ENCODE measurements at regions not wholly inside any gene's neighbourhood (a gene's known extent, or its start where the extent isn't known, plus 50 kb on each side); places are given as distances from the start of the nearest gene placed in this dataset.
"Not testable (repeated sequence)": the region's sequence is repeated elsewhere in the genome, so short reads cannot be mapped to it uniquely, and the experiment has no call there.

DNA sequence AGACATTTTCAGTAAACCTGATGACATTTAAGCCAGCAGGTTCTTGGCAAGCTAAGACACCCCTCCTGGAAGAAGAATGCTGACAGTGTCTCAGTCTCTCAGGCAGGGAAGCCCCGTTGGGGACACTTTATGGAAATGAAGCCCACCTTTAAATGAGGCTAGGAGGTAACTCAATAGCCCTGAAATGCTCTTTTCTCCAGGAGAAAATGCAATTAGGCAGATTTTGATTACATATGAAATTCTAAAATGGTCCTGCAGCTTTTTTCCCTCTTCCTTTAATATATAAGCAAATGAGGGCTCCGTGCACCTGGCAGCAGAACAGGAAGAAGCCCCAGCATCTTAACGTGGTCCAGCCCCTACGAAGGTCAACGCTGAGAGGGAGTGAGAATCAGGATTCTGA lies 65.8 kb upstream of the CHST15 start:
- DNase-seq = no peak

DNA sequence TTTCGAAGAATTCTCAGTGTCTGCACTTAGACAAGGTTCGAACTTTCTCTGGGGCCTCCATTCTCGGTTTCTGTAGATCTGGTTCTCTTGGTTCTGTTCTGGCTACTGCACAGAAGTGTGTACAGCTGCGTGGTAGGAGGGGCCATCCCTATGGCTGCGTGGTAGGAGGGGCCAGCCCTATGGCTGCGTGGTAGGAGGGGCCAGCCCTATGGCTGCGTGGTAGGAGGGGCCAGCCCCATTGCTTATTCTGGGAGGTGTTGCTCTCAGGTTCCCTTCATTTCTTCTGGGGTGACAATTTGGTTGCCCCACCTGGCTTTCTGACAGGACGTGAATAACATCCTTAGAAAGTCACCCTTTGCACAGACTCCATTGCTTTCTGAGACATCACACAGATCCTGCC lies 65.2 kb upstream of the CHST15 start:
- DNase-seq = no peak

DNA sequence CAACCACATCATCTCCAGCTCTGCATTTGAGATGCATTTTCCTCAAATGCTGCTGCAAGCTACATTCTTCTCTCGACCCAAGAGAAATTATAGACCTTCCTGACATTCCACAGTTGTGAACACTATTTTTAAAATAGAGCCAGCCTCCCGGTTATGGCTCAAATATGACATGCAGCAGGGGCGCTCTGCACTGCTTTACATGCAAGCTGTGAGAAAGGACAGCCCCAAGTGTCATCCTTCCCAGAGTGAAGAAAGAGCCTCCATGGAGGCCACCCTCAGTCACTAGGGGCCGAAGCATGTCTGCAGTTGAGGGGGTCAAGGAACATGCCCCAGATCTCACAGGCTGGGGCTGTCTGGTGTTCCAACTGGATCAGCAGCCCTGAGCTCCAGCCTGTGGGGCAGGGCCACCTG lies 63.9 kb upstream of the CHST15 start:
- no peak for DNase-seq

DNA sequence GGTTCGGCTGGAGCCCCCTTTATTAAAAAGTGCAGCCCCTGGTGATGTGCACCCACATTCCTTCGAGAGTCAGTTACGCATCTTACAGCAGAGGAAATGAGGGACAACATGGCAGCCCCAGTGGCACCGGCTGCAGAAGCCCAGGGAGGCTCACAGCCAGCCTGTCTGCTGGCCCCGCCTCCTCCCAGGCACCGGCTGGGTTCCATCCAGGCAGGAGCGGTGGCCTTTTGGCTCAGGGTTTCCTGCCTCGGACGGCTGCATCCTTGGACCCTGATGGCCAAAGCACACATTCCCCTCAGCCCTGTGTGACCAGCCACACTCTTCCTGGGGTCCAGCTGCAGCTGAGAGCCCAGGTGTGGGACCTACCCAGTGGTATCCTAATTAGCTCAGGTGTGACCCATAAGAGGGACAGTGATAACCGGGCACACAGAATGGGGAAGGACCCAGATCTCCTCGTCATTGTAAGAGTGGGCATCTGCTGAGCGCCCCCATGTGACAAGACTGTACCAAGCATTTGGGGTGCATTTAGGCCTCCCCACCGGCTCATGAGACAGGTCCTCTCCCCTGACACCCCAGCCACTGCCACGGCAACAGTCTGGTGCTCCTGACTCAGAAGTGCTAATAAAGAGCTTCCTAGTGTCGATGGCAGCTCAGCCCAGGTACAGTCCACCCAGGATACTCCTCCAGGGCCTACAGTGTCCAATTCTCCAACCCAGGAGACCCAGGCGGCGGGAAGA lies 63.3 kb upstream of the CHST15 start:
- no peak for DNase-seq

DNA sequence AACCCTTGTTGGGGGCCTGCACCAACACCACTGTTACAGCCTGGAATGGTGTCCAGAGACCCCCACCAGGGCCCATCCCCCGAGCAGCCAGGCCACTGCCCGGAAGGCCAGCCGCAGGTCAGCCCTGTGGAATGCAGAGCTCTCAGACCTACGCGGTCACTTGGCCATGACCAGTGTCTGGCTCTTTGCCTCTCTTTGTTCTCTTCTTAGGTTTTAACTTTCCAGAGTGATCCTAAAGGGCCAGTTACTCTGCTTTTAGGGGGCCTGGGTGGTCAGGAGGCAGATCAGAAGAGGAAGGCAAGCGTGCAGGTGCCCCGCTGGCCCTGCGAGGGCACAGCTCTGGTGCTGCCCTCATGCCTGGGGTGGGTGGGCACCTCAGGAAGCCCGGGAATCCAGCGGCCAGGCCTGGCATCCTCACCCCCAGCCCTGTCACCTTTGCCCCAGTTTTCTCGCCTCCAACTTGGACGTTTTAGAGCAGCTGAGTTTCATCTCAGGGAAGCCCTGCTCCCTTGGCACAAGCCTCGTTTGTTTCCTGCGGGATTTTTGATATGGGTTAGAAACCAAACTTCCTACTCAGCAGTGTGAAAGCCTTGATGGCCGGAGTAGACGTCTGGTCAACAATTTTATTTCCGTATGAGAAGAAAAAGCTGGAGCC lies 62.5 kb upstream of the CHST15 start:
- no peak for DNase-seq

DNA sequence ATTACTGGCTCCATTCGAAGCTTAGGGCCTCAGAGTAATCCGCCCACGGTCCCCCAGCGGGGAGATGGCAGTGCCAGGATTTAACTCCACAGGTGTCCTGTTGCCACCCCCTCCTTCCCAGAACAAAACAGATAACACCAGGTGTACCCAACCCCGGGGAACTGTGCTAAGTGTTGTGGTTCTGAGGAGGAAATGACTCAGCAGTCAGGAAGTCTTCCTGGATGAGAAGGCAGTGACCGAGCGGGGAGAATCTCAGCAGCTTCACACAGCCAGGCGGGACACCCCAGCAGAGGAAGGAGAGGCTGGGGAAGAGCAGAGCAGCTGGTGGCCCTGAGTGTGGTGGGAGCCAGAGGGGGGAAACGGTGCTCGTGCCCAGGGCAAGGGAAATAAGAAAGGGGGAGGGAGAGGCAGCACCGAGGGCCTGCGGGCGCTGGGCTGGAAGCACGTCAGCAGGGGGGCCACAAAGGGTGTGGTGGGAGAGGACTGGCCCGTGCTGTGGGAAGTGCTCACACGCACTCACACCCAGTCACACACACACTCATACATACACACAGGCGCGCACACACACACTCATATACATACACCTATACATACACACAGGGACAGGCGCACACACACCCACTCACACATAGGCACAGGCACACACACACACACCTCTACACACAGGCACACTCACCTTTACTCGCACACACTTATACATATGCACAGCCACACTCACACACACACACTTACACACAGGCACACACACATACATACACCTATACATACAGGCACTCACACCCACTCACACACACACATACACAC lies 59.8 kb upstream of the CHST15 start:
- DNase-seq = no peak

DNA sequence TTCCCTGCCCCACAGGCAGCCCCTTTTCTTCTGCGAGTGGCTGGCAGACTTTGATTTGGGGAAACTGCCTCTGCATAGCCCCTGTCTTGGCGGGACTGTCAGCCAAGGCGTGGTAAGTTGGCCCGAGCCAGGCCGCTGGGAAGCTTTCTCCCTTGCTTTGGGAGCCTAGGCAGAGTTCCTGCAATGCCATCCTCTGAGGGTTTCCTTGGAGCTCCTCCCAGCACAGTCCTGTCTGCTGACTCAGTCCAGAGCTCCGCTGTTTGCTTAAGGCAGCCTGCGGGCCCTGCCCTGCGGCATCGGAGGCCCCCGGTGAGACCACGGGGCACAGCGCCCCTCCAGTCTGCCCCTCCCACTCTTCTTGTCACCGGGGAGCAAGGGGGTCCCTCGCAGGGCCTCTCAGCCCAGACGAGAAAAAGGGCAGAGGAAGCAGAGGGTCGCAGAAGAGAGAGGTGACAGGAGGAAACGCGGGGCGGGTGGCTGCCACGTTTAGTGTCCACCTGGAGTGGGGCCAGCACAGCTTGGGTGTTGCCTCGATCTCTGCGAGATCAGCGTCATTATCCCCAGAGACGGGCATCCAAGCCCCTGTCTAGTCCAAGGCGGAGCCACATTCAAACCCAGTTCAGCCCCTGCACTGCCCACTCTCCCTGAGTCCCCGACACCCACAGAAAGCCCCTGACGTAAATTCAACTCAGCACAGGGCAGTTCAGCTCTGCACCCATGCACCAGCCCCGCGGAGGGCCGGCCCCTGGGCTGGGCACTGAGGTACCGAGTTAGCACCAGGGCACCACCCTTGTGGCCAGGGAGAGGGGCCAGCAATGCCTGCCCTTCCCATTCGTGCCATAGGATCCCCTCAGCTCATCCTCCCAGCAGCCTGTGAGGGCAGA lies 59.0 kb upstream of the CHST15 start:
- no peak for DNase-seq

DNA sequence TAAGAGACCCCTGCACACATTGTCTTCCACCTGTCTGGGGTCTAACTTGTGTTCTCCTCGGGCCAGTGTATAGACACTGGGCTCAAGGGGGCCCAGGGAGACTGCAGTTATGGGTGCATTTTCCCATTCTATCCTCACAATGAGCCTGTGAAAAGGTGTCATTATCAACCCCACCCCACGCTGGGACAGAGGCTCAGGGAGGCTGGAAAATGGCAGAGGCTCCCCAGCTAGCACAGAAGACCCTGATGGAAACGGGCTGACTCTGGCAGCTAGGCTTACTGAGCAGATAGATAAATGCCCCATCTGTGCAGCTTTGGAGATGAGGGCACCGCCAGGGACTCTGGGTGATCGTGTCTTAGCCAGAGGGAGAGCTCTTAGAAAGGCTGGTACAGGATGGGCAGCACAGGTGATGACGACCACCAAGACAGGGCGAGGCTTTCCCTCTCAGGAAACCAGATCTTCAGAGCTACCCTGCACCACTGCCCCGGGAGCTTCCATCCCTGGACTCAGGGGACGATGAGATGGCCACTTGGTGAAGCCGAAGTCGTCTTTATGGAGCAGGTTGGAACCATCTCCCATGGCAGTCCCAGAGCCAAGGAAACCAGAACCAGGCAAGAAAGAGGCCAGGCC lies 58.2 kb upstream of the CHST15 start:
- DNase-seq = no peak

DNA sequence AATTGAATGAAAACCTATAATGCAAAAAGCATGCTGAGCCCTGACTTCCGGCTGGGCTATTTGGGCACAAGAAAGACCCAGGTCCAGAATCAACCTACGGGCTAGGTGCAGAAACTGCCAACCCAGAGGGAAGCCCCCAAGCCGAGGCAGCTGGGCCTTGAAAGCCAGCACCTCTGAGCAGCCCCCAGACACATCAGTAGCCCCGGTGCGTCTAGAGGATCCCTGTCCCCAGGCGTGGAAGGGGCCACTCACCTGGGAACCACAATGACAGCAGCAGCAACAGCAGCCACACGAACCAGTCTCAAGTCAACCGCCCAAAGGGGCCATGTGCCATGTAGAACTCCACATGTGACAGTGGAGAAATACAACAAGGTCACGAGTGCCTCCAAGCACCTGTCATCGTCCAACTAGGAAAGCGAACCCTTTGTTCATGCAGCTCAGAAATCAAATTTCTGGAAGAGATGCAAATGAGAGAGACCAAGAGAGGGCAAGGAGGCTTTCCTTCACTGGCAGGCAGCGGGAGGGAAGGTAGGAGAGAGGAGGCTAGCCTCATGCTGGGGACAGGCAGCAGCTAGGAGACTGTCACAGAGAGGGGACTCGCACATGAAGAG lies 57.5 kb upstream of the CHST15 start:
- no peak for DNase-seq

DNA sequence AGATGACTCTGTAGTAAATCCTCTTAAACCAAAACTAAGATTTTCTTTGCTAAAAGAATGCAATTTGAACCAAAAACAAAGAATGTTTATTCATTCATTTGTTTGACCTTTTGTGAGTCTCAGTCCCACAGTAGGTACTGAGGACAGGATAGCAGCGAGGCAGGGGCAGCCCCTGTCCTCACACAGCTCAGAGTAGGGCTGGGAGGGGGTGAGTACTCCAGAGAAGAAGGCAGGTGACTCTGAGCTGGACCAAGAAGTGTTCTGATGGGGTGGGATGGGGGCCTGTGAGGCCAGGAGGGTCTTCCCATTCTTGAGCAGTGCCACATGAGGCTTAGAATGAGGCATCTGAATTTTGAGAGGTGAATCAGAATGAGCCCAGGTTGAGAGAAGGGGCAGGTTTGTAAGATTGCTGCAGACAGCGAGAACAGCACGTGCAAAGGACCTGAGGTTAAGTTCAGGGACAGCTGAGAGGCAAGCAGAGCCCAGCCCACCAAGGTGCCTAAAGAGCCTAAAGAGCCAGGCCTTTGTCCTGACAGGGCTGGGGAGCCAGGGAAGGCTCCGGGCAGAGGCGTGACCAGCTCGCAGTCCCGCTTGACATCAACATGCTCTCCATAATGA lies 56.9 kb upstream of the CHST15 start:
- no peak for DNase-seq

DNA sequence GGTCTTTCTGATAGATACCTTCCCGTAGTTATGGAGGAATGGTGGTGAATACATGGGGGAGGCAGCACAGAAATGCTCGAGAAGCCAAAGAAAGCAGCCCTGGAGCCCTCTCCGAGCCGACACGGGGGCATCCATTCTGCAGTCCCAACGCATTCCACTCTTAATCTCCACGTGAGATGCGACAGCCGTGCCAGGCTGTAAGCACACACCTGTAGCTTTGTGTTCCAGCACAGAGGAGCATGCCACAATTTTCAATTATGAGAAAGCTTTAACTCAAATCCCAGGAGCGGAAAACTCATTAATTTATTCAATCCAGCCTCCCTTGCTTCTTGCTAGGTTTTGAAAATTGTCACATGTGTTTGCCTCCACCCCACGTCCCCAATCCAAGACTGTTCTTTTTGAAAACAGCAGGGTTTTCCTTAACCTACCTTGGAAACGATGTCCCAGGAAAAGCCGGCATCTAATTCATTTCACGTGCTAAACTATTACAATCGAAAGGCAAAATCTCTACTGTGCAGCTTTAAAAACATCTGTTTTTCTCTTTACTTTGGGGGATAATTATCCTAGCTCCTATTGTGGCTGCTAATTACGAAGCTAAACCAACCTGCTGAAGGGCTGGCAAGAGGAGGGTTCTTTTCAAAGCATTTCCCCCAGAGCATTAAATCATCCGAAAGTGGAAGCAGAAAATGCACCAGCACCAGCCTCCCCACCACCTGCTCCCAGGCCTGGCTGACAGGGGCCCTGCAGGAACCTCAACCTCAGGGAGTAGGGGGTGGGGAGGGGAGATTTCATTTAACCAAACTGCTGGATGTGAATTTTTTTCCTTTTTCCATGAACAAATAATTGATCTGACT lies 56.0 kb upstream of the CHST15 start:
- DNase-seq = peak; percentile 1

DNA sequence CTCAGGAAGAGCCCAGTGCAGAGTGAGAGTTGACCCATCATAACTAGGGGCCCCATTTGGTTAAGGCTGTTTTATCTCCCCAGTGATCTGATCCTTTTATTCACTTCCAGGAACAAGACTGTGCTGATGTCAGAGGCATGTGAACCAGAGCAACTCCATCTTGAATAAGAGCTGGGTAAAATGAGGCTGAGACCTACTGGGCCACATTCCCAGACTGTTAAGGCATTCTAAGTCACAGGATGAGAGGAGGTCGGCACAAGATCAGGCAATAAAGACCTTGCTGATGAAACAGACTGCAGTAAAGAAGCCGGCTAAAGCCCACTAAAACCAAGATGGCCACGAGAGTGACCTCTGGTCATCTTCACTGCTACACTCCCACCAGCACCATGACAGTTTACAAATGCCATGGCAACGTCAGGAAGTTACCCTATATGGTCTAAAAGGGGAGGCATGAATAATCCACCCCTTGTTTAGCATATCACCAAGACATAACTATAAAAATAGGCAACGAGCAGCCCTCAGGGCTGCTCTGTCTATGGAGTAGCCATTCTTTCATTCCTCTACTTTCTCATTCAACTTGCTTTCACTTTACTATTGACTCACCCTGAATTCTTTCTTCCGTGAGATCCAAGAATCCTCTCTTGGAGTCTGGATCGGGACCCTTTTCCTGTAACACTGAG lies 55.3 kb upstream of the CHST15 start:
- not testable (repeated sequence) for DNase-seq

DNA sequence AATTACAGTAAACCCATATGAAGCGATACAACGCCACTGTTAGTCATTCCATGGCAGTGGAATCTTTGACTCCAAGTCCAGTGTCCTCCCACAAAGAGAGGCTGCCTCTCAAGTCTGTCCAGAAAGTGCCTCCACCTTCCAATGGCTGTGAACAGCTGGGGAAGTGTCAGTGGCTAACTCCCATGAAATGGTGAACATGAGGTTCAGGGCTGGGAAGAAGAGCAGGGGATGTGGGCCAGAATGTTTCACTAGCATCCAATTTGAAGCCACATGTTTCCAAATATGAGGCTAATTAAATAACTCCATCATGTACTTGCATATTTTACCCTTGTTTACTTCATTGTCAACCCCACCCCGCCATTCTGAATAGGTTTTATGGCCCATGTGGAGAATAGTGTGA lies 53.1 kb upstream of the CHST15 start:
- DNase-seq = no peak

DNA sequence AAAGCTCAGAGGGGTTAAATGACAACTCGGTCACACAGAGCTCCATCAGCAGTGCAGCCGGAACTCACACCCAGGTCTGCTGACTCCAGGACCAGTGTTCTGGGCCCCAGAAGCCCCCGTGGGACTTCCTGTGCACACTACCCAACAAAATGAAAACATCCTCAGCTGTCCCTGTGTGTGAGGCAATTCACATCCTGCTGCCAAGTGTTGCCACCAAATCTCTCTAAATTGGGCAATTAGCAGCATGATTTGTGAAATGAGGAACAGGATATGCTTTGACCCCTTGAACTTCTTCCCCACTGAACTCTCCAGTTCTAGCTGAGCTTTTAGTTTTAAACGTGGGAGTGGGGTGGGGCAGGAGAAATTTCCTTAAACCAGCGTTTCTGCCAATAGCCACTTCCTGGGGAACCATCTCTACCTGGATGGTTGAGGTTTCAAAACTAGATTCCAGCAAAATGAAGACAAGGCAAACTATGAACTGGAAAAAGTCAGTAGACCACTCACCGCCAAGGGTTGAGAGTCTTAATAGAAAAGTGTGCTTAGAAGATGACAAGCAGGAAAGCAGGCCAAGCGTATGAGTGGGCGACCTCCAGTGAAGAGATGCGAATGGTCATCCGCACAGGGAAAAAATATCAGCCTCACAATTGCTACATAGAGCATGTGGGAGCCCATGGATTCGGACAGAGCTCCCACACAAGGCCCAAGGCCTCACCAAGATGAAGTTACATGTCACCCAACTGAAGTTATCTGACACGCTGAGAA lies 51.9 kb upstream of the CHST15 start:
- DNase-seq = no peak

DNA sequence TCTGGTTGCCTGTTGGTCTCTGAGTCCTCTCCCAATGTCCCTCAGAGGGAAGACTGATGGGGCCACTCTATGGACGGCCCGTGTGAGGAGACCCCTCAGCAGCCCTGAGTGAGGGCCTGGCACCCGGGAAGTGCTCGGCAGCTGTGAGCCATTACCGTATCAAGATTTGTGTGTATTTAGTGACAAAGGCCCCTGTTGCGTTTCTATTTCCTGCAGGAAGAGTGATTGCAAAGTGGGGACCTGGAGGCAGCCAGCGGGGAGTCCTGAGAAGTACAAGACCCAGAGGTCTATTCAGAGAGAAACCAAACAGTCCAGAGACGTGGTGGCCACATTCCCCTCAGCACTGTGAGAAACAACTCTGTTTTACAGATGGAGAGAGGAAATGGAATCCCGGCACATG lies 51.1 kb upstream of the CHST15 start:
- no peak for DNase-seq

DNA sequence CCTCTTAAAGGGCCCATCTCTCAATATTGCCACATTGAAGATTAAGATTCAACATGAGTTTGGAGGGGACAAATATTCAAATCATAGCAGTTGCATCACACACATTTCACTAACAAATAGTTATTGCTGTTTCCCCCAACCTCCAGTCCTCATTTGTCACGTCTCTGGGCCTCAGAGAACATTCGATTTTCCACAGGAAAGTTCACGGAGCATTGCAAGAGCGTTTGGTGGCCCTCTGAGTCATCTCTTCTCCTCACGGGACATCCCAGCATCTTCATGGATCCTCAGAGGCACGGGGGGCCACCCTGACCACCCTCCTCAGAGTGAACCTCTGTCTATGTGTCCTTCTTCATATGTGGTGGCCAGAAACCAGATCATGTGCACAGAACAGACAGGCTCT lies 50.3 kb upstream of the CHST15 start:
- DNase-seq = no peak
